ENCODE measurements at regions not wholly inside any gene's neighbourhood (a gene's known extent, or its start where the extent isn't known, plus 50 kb on each side); places are given as distances from the start of the nearest gene placed in this dataset.

GRCh38 chr10:43026039-43026973 lies 50.6 kb upstream of the RET start:
- Histone ChIP-seq H3K27ac (no peak overlapping the region), H3K4me1 (peaks cover 0 to 3% of the 10 kb centered on the region in 2 donors), H3K9me3 (no peaks in the 10 kb centered on the region), H3K27me3 (no peaks in the 10 kb centered on the region), H3K4me3 (no peak overlapping the region), H3K36me3 (no peaks in the 10 kb centered on the region)
- TF ChIP-seq, protein P1, sequence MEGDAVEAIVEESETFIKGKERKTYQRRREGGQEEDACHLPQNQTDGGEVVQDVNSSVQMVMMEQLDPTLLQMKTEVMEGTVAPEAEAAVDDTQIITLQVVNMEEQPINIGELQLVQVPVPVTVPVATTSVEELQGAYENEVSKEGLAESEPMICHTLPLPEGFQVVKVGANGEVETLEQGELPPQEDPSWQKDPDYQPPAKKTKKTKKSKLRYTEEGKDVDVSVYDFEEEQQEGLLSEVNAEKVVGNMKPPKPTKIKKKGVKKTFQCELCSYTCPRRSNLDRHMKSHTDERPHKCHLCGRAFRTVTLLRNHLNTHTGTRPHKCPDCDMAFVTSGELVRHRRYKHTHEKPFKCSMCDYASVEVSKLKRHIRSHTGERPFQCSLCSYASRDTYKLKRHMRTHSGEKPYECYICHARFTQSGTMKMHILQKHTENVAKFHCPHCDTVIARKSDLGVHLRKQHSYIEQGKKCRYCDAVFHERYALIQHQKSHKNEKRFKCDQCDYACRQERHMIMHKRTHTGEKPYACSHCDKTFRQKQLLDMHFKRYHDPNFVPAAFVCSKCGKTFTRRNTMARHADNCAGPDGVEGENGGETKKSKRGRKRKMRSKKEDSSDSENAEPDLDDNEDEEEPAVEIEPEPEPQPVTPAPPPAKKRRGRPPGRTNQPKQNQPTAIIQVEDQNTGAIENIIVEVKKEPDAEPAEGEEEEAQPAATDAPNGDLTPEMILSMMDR (IDR thresholded peaks at IDR 0.05) = no peak
- DNase-seq (ENCODE audit: low spot score) = no peak

Small RNA genes lying in the stretch of these regions (microRNA-seq; reads per million reads assigned to microRNA genes)
- gene MIR5100 (ENCODE audit: borderline number of aligned reads in 2 of 2, borderline replicate concordance in 1 of 2) = 2.8 to 3.5 reads per million in 2 donors

All from right atrium auricular region (tissue), 2 donors.